Kidney (tissue), 13 donors: ENCODE measurements at regions not wholly inside any gene's neighbourhood (a gene's known extent, or its start where the extent isn't known, plus 50 kb on each side); places are given as distances from the start of the nearest gene placed in this dataset.

Experiments used
- DNase-seq, 5 donors: peaks; one replicate each; pipeline ENCODE4 v3.0.0-alpha.2; 2013 to 2020
- FAIRE-seq: peaks from 2 replicates; lab custom pipeline; 2012; peaks lifted over from hg19 to GRCh38; lab: Jason Lieb, UNC
- H3K27ac ChIP-seq, 2 donors: one replicate each; pipeline ENCODE4 v1.7.0; 2013; ENCODE audit warnings: low read depth in 2 of 2, low read length in 2 of 2, inconsistent platforms in 1 of 2
- H3K27me3 ChIP-seq: one replicate; pipeline ENCODE4 v1.7.1; 2013; ENCODE audit warnings: low read length, inconsistent platforms; ENCODE audit not compliant: control insufficient read depth, insufficient read depth
- H3K36me3 ChIP-seq, 3 donors: one replicate each; pipeline versions ENCODE4 v1.7.0 to v1.7.1; 2013; ENCODE audit warnings: low read length in 3 of 3, control low read depth in 1 of 3, inconsistent platforms in 1 of 3; ENCODE audit not compliant: insufficient read depth in 3 of 3, control insufficient read depth in 2 of 3
- H3K4me1 ChIP-seq, 3 donors: one replicate each; pipeline versions ENCODE4 v1.7.0 to v1.7.1; 2013; ENCODE audit warnings: low read length in 3 of 3, inconsistent platforms in 1 of 3, low read depth in 1 of 3; ENCODE audit not compliant: control insufficient read depth in 2 of 3, insufficient read depth in 2 of 3
- H3K4me3 ChIP-seq, 3 donors: one replicate each; pipeline versions ENCODE4 v1.7.0 to v1.8.1; 2013; ENCODE audit warnings: low read length in 3 of 3, control low read depth in 1 of 3, inconsistent platforms in 1 of 3
- H3K9ac ChIP-seq, 3 donors: one replicate each; pipeline versions ENCODE4 v1.7.0 to v1.7.1; 2013; ENCODE audit warnings: low read length in 3 of 3, control low read depth in 1 of 3, inconsistent platforms in 1 of 3
- H3K9me3 ChIP-seq, 3 donors: one replicate each; pipeline versions ENCODE4 v1.7.0 to v1.7.1; 2013; ENCODE audit warnings: low read length in 3 of 3, control low read depth in 1 of 3, inconsistent platforms in 1 of 3; ENCODE audit not compliant: control insufficient read depth in 2 of 3, insufficient read depth in 1 of 3
- intact Hi-C: fragments of 100-400 bp; cut with DNase I; formaldehyde crosslinking; loops from one replicate; pipeline ENCODE4 v1.11.1; 2022
- TF ChIP-seq, protein P1 (sequence below): IDR thresholded peaks from 3 replicates; pipeline ENCODE4 v1.5.1; 2012; ENCODE audit warnings: mild to moderate bottlenecking, moderate library complexity, borderline replicate concordance; ENCODE audit not compliant: insufficient read depth; ENCODE audit errors: extremely low read depth
- donor health status: control.
- donor health status: control.
- donor health status: control.
- donor health status: control.
- donor health status: control.
- donor health status: DM: yes; HTN: yes; CAD: no.
- donor health status: Normal renal cell carcinoma (clear cell type).

DNA sequence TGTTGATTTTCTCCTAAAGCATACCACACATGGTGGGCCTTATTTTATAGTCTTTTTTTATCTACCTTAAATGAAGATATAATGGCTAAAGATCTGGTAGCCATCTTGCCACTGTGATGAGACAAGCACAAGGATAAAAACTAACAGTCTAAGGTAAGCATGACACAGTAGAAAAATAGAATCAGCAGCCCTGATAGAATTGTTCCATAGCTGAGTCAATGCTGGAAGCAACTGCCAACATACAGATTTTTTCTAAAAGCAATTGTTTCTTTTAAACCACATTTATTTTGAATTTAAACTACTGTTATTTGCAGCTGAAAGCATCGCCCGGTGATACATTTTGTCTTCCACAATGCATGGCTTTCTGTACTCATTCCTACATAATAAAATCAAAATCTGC, 1091.5 kb upstream of the CHAC2 start:
- H3K4me1 ChIP-seq, result no peaks in the 10 kb centered on the region
- no peak overlapping the region for H3K4me3 ChIP-seq
- H3K9me3 ChIP-seq, result no peaks in the 10 kb centered on the region
- H3K36me3 ChIP-seq, result no peaks in the 10 kb centered on the region
- no peak overlapping the region for H3K27ac ChIP-seq
- FAIRE-seq (no peak), DNase-seq (no peak)
- H3K27me3 ChIP-seq, result no peaks in the 10 kb centered on the region
- no peak overlapping the region for H3K9ac ChIP-seq
- TF ChIP-seq, protein P1, sequence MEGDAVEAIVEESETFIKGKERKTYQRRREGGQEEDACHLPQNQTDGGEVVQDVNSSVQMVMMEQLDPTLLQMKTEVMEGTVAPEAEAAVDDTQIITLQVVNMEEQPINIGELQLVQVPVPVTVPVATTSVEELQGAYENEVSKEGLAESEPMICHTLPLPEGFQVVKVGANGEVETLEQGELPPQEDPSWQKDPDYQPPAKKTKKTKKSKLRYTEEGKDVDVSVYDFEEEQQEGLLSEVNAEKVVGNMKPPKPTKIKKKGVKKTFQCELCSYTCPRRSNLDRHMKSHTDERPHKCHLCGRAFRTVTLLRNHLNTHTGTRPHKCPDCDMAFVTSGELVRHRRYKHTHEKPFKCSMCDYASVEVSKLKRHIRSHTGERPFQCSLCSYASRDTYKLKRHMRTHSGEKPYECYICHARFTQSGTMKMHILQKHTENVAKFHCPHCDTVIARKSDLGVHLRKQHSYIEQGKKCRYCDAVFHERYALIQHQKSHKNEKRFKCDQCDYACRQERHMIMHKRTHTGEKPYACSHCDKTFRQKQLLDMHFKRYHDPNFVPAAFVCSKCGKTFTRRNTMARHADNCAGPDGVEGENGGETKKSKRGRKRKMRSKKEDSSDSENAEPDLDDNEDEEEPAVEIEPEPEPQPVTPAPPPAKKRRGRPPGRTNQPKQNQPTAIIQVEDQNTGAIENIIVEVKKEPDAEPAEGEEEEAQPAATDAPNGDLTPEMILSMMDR, result no peak
- intact Hi-C loops, result no loop called here

DNA sequence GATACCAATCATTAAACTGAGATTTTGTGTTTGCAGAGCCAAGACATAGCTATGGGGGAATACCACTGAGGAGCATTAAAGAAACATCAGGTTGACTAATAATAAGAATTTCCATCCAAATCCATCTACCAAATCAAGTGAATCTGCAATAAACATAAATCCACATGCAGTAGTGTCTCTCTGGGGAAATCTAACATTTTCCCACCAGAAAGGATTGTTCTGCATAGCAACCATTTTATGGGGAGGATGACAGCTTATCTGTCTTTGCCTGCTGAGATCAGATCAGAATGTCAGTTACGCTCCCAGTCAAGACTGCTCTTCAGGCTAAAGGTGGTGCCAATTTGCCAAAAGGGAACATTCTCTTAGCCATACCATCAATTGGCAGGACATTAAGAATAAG, 1098.9 kb upstream of the CHAC2 start:
- intact Hi-C loops, result no loop called here
- no peak for DNase-seq
- Histone ChIP-seq H3K4me1 (no peaks in the 10 kb centered on the region), H3K9ac (no peak overlapping the region), H3K9me3 (no peaks in the 10 kb centered on the region), H3K4me3 (no peak overlapping the region), H3K27ac (no peak overlapping the region), H3K27me3 (no peaks in the 10 kb centered on the region), H3K36me3 (no peaks in the 10 kb centered on the region)
- FAIRE-seq, result no peak
- TF ChIP-seq, protein P1, result no peak

DNA sequence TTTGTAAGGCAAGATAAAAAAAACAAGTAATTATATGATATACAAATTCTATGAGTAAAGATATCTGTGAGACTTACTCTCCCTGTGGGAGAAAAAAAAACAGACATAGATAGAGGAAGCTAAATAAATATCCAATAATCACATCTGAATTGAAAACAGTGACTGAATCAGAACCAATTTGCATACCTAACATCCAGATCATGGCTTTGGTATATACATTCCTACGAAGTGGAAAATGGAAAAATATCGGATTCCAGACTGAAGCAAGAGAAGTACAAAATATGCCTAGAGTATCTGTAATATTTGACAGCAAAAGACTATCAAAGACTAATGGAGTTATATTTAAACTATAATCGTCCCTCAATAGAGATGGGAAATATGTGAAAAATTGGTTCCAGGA, 1108.1 kb upstream of the CHAC2 start:
- no peaks in the 10 kb centered on the region for H3K4me1 ChIP-seq
- DNase-seq (no peak), FAIRE-seq (no peak)
- H3K27ac ChIP-seq, result no peak overlapping the region
- TF ChIP-seq, protein P1, result no peak
- no peak overlapping the region for H3K9ac ChIP-seq
- intact Hi-C loops, result no loop called here
- H3K4me3 ChIP-seq, result no peak overlapping the region
- no peaks in the 10 kb centered on the region for H3K36me3 ChIP-seq
- H3K27me3 ChIP-seq, result no peaks in the 10 kb centered on the region
- H3K9me3 ChIP-seq, result no peaks in the 10 kb centered on the region

DNA sequence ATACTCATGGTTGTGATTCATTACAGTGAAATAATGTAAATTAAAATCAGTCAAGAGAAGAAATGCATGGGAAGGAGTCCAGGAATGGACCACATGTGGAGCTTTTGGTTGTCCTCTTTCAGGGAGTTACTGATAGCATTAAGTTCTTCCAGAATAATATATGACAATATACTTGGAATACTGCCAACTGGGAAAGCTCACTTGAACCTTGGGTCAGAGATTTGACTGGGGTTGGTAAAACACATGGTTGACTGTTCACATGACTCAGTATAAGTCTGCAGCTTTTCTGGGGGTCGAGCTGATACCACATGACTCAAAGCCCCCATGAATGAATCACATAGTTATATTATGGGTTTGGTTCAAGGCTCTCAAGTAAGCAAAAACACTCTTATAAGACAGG, 1109.0 kb upstream of the CHAC2 start:
- FAIRE-seq, result no peak

More for the DNA sequence above, 1109.0 kb upstream of the CHAC2 start:
- peak in 2 of 5 donors; percentile 4 to 47 for DNase-seq
- Histone ChIP-seq H3K9me3 (no peaks in the 10 kb centered on the region), H3K4me1 (no peaks in the 10 kb centered on the region), H3K4me3 (no peak overlapping the region), H3K36me3 (no peaks in the 10 kb centered on the region), H3K27me3 (no peaks in the 10 kb centered on the region), H3K27ac (no peak overlapping the region), H3K9ac (no peak overlapping the region)
- TF ChIP-seq, protein P1, result no peak
- intact Hi-C loops, result no loop called here
